HEK293T (cell line): ENCODE measurements at regions not wholly inside any gene's neighbourhood (a gene's known extent, or its start where the extent isn't known, plus 50 kb on each side); places are given as distances from the start of the nearest gene placed in this dataset.

Experiments used
- FOXA1 ChIP-seq: fragments of 450-650 bp; IDR thresholded peaks from 2 replicates; pipeline ENCODE4 v1.6.1; 2016; ENCODE audit warnings: mild to moderate bottlenecking
- FOXK2 ChIP-seq: fragments of 450-650 bp; IDR thresholded peaks from 2 replicates; pipeline ENCODE4 v1.6.1; 2016; ENCODE audit warnings: mild to moderate bottlenecking
- FOXM1 ChIP-seq: fragments of 450-650 bp; IDR thresholded peaks from 2 replicates; pipeline ENCODE4 v1.6.1; 2017; ENCODE audit warnings: mild to moderate bottlenecking, borderline replicate concordance
- HDGF ChIP-seq: fragments of 450-650 bp; IDR thresholded peaks from 2 replicates; pipeline ENCODE4 v1.6.1; 2017; ENCODE audit warnings: antibody characterized with exemption, borderline replicate concordance
- L3MBTL2 ChIP-seq: fragments of 450-650 bp; conservative IDR thresholded peaks from 2 replicates; pipeline ENCODE4 v1.6.1; 2016; ENCODE audit warnings: mild to moderate bottlenecking
- NFRKB ChIP-seq: fragments of 450-650 bp; IDR thresholded peaks from 2 replicates; pipeline ENCODE4 v1.6.1; 2016; ENCODE audit warnings: mild to moderate bottlenecking, moderate library complexity
- SP1 ChIP-seq: fragments of 450-650 bp; IDR thresholded peaks from 2 replicates; pipeline ENCODE4 v1.6.1; 2017
- TARDBP ChIP-seq: fragments of 450-650 bp; IDR thresholded peaks from 2 replicates; pipeline ENCODE4 v1.6.1; 2016
- ZNF384 ChIP-seq: fragments of 450-650 bp; IDR thresholded peaks from 2 replicates; pipeline ENCODE4 v1.6.1; 2016
- TF ChIP-seq, protein P1 (sequence below): fragments of 450-650 bp; IDR thresholded peaks from 2 replicates; pipeline ENCODE4 v1.6.1; 2016

DNA sequence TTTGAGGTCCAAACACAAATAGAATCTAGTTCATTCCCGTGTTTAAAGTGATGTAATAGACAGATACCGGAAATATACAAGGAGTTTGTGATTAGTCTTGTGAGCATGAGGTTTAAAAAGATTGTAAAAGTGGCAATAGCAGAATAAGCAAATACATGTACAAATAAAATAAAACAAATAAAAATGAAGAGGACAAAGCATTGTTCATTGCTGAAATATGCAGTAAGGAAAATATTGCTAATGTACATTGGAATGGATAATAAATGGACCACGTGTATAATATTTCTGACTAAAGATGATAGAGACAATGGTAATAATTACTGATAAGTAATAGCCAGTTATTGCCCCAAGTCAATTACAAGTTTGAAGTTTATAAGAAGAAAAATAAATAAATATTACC is 75.6 kb upstream of the RTL1 start:
- TF ChIP-seq FOXA1, result no peak
- TF ChIP-seq ZNF384, result no peak
- no peak for TF ChIP-seq TARDBP
- no peak for TF ChIP-seq SP1
- TF ChIP-seq HDGF, result no peak
- TF ChIP-seq, protein P1, sequence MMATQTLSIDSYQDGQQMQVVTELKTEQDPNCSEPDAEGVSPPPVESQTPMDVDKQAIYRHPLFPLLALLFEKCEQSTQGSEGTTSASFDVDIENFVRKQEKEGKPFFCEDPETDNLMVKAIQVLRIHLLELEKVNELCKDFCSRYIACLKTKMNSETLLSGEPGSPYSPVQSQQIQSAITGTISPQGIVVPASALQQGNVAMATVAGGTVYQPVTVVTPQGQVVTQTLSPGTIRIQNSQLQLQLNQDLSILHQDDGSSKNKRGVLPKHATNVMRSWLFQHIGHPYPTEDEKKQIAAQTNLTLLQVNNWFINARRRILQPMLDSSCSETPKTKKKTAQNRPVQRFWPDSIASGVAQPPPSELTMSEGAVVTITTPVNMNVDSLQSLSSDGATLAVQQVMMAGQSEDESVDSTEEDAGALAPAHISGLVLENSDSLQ, result no peak
- TF ChIP-seq FOXK2, result no peak
- no peak for TF ChIP-seq NFRKB
- TF ChIP-seq L3MBTL2, result no peak
- TF ChIP-seq FOXM1, result no peak
